ENCODE measurements at regions not wholly inside any gene's neighbourhood (a gene's known extent, or its start where the extent isn't known, plus 50 kb on each side); places are given as distances from the start of the nearest gene placed in this dataset.

DNA sequence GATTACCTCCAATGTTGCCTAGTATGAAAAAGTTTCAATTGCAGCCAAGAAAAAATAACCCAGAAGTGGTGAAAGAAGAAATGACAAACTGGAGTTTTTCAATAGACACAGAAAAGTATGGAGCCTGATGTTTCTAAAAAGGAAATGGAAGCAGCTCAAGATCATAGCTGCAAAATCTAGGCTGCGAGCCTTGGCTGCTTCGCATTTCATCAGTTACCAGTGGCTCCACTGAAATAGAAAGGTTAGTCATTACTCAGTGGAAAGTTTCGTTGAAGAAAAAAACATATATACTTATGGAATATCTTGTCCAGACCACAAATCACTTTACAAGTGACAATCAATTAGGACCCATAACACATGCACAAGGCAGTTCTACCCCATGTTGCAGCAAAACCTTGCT, 206.8 kb upstream of the SOX9 start:
- TF ChIP-seq, protein P1, sequence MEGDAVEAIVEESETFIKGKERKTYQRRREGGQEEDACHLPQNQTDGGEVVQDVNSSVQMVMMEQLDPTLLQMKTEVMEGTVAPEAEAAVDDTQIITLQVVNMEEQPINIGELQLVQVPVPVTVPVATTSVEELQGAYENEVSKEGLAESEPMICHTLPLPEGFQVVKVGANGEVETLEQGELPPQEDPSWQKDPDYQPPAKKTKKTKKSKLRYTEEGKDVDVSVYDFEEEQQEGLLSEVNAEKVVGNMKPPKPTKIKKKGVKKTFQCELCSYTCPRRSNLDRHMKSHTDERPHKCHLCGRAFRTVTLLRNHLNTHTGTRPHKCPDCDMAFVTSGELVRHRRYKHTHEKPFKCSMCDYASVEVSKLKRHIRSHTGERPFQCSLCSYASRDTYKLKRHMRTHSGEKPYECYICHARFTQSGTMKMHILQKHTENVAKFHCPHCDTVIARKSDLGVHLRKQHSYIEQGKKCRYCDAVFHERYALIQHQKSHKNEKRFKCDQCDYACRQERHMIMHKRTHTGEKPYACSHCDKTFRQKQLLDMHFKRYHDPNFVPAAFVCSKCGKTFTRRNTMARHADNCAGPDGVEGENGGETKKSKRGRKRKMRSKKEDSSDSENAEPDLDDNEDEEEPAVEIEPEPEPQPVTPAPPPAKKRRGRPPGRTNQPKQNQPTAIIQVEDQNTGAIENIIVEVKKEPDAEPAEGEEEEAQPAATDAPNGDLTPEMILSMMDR (IDR thresholded peaks at IDR 0.05) = no peak
- TF ChIP-seq EZH2 (IDR thresholded peaks at IDR 0.05; ENCODE audit: borderline replicate concordance, insufficient read depth, low read depth, low read length, poor library complexity, severe bottlenecking) = no peak

Measured in B cell (primary cell).